HG02798 (cell line): ENCODE measurements at regions not wholly inside any gene's neighbourhood (a gene's known extent, or its start where the extent isn't known, plus 50 kb on each side); places are given as distances from the start of the nearest gene placed in this dataset.
"Not testable (repeated sequence)": the region's sequence is repeated elsewhere in the genome, so short reads cannot be mapped to it uniquely, and the experiment has no call there.

Experiments
- ATAC-seq: cut with Tn5 transposase; IDR thresholded peaks from one replicate; pipeline ENCODE4 v1.9.1; 2021; ENCODE audit warnings: mild to moderate bottlenecking; ENCODE audit not compliant: unreplicated experiment, poor library complexity

GRCh38 chr1:200496937-200497336 lies 87.1 kb upstream of the ZNF281 start:
- no peak for ATAC-seq

GRCh38 chr1:200495901-200496300 lies 86.1 kb upstream of the ZNF281 start:
- ATAC-seq: no peak

- no peak for ATAC-seq
Measured at GRCh38 chr1:200493344-200493743, 83.5 kb upstream of the ZNF281 start.

GRCh38 chr1:200491103-200491502 lies 81.3 kb upstream of the ZNF281 start:
- ATAC-seq: no peak

GRCh38 chr1:200490183-200490582 lies 80.3 kb upstream of the ZNF281 start:
- ATAC-seq: no peak

GRCh38 chr1:200488375-200489165 lies 78.7 kb upstream of the ZNF281 start:
- ATAC-seq: peak; percentile 64

- no peak for ATAC-seq
Measured at GRCh38 chr1:200487650-200488049, 77.8 kb upstream of the ZNF281 start.

- ATAC-seq: no peak
Measured at GRCh38 chr1:200486634-200487033, 76.8 kb upstream of the ZNF281 start.

GRCh38 chr1:200484438-200484946 lies 74.7 kb upstream of the ZNF281 start:
- ATAC-seq: not testable (repeated sequence)

GRCh38 chr1:200483491-200484143 lies 73.8 kb upstream of the ZNF281 start:
- peak; percentile 97 for ATAC-seq

GRCh38 chr1:200480964-200481363 lies 71.1 kb upstream of the ZNF281 start:
- ATAC-seq: no peak

- ATAC-seq: no peak
Measured at GRCh38 chr1:200479816-200480215, 70.0 kb upstream of the ZNF281 start.

- no peak for ATAC-seq
Measured at GRCh38 chr1:200478945-200479558, 69.2 kb upstream of the ZNF281 start.

GRCh38 chr1:200478239-200478623 lies 68.4 kb upstream of the ZNF281 start:
- ATAC-seq: no peak

GRCh38 chr1:200474633-200475032 lies 64.8 kb upstream of the ZNF281 start:
- no peak for ATAC-seq

GRCh38 chr1:200473698-200474371 lies 64.0 kb upstream of the ZNF281 start:
- peak; percentile 77 for ATAC-seq

GRCh38 chr1:200471739-200472138 lies 61.9 kb upstream of the ZNF281 start:
- no peak for ATAC-seq

GRCh38 chr1:200468264-200469001 lies 58.6 kb upstream of the ZNF281 start:
- ATAC-seq: no peak

- ATAC-seq: no peak
Measured at GRCh38 chr1:200464784-200465400, 55.1 kb upstream of the ZNF281 start.
